GM21367 (cell line): ENCODE measurements at regions not wholly inside any gene's neighbourhood (a gene's known extent, or its start where the extent isn't known, plus 50 kb on each side); places are given as distances from the start of the nearest gene placed in this dataset.
"Not testable (repeated sequence)": the region's sequence is repeated elsewhere in the genome, so short reads cannot be mapped to it uniquely, and the experiment has no call there.

Source experiments
- ATAC-seq: cut with Tn5 transposase; IDR thresholded peaks from one replicate; pipeline ENCODE4 v1.9.1; 2021; ENCODE audit not compliant: unreplicated experiment

DNA sequence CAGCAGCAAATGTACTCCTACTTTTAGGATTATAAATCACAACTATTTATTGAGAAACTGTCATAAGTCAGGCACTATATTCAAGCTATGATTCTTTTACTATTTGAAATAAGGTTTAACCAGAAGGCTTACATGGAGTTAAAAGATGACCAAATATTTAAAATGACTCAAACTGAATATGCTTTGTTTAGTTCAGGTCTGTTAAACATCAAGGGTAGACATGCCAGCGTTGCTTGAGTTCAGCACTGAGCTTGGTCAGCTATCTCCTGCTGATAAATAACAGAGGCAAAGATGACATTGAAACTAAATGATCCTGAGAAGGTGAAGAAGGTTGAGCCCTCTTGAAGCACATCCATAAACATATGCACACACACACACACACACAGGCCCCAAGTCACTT, 305.6 kb downstream of the ANKRD30BL start:
- not testable (repeated sequence) for ATAC-seq

DNA sequence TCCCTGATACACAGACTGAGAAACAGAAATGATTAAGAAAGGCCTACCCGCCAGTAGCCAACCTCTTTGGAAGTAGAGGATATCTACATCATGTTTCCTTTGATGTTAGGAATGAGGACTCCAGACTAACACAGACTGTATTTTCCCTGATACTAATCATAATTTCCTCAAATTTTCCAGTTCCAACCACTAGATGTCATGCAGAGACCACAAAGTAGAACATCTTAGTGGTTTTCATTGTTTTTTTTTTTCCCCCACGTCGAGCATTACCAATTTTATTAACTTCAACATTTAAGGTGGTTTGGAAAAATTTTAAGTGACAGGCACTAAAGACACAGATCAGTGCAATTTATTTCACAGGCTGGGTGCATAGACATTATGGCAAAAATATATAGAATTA, 303.6 kb downstream of the ANKRD30BL start:
- ATAC-seq = not testable (repeated sequence)
